22Rv1 (cell line): ENCODE measurements at regions not wholly inside any gene's neighbourhood (a gene's known extent, or its start where the extent isn't known, plus 50 kb on each side); places are given as distances from the start of the nearest gene placed in this dataset.

ENCODE experiments used
- ZFX ChIP-seq: fragments of 450-650 bp; IDR thresholded peaks from 2 replicates; pipeline ENCODE4 v1.6.1; 2017; ENCODE audit warnings: antibody characterized with exemption, borderline replicate concordance
- TF ChIP-seq, protein P1 (sequence below): fragments of 450-650 bp; IDR thresholded peaks from 2 replicates; pipeline ENCODE4 v1.5.1; 2017; ENCODE audit warnings: mild to moderate bottlenecking

DNA sequence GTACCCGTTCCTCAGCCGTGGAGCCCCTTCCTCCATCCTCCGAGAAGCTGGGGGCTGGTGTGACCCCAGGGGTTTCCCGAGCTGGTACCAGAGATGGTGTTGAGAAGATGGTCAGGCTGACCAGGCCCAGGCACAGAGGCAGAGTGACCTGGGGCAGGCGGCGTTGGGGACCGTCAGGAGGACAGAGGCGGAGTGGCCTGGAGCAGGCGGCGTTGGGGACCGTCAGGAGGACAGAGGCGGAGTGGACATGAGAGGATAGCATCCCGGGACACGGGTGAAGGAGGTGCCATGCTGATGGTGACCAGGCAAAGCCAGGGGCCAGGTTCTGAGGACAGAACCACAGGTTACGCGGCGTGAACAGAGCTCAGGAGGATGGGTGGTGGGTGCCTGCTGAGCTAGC, 75.9 kb upstream of the TTC34 start:
- TF ChIP-seq, protein P1, sequence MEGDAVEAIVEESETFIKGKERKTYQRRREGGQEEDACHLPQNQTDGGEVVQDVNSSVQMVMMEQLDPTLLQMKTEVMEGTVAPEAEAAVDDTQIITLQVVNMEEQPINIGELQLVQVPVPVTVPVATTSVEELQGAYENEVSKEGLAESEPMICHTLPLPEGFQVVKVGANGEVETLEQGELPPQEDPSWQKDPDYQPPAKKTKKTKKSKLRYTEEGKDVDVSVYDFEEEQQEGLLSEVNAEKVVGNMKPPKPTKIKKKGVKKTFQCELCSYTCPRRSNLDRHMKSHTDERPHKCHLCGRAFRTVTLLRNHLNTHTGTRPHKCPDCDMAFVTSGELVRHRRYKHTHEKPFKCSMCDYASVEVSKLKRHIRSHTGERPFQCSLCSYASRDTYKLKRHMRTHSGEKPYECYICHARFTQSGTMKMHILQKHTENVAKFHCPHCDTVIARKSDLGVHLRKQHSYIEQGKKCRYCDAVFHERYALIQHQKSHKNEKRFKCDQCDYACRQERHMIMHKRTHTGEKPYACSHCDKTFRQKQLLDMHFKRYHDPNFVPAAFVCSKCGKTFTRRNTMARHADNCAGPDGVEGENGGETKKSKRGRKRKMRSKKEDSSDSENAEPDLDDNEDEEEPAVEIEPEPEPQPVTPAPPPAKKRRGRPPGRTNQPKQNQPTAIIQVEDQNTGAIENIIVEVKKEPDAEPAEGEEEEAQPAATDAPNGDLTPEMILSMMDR: no peak
- TF ChIP-seq ZFX: no peak
